ENCODE measurements at regions not wholly inside any gene's neighbourhood (a gene's known extent, or its start where the extent isn't known, plus 50 kb on each side); places are given as distances from the start of the nearest gene placed in this dataset.

DNA sequence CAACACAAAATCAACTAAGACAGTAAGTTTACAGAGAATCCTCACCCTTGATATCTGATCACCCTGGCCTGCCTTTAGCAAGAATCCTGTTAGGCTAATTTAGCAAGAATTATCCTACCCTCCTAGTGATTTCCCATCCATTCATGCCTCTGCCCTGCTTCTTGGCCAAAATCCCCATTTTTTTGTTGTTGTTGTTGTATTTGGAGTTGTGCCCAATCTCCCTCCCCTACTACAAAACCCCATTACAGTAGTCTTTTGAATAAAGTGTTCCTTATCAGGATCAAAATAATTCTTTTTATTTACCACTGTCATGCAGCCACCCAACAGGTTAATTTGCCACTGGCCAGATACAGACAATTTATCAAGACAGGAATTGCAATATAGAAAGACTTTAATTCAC lies 58.5 kb upstream of the CLINT1 start:
- TF ChIP-seq GABPA (IDR thresholded peaks at IDR 0.05; ENCODE audit: low read depth), result no peak
- TF ChIP-seq, protein P1, sequence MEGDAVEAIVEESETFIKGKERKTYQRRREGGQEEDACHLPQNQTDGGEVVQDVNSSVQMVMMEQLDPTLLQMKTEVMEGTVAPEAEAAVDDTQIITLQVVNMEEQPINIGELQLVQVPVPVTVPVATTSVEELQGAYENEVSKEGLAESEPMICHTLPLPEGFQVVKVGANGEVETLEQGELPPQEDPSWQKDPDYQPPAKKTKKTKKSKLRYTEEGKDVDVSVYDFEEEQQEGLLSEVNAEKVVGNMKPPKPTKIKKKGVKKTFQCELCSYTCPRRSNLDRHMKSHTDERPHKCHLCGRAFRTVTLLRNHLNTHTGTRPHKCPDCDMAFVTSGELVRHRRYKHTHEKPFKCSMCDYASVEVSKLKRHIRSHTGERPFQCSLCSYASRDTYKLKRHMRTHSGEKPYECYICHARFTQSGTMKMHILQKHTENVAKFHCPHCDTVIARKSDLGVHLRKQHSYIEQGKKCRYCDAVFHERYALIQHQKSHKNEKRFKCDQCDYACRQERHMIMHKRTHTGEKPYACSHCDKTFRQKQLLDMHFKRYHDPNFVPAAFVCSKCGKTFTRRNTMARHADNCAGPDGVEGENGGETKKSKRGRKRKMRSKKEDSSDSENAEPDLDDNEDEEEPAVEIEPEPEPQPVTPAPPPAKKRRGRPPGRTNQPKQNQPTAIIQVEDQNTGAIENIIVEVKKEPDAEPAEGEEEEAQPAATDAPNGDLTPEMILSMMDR (IDR thresholded peaks at IDR 0.05; ENCODE audit: insufficient read depth, low read length), result no peak
- TF ChIP-seq POLR2AphosphoS5 (IDR thresholded peaks at IDR 0.05; ENCODE audit: low read depth), result no peak
- TF ChIP-seq, protein P2, sequence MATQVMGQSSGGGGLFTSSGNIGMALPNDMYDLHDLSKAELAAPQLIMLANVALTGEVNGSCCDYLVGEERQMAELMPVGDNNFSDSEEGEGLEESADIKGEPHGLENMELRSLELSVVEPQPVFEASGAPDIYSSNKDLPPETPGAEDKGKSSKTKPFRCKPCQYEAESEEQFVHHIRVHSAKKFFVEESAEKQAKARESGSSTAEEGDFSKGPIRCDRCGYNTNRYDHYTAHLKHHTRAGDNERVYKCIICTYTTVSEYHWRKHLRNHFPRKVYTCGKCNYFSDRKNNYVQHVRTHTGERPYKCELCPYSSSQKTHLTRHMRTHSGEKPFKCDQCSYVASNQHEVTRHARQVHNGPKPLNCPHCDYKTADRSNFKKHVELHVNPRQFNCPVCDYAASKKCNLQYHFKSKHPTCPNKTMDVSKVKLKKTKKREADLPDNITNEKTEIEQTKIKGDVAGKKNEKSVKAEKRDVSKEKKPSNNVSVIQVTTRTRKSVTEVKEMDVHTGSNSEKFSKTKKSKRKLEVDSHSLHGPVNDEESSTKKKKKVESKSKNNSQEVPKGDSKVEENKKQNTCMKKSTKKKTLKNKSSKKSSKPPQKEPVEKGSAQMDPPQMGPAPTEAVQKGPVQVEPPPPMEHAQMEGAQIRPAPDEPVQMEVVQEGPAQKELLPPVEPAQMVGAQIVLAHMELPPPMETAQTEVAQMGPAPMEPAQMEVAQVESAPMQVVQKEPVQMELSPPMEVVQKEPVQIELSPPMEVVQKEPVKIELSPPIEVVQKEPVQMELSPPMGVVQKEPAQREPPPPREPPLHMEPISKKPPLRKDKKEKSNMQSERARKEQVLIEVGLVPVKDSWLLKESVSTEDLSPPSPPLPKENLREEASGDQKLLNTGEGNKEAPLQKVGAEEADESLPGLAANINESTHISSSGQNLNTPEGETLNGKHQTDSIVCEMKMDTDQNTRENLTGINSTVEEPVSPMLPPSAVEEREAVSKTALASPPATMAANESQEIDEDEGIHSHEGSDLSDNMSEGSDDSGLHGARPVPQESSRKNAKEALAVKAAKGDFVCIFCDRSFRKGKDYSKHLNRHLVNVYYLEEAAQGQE (IDR thresholded peaks at IDR 0.05; ENCODE audit: insufficient replicate concordance, low read depth), result no peak
- no peak for TF ChIP-seq SPI1 (IDR thresholded peaks at IDR 0.05; ENCODE audit: borderline replicate concordance, low read depth)
- DNase-seq (ENCODE audit: low read depth in 1 of 2, low spot score in 1 of 2), result no peak
- Histone ChIP-seq H3K27ac (replicated peaks) (no peak overlapping the region), H3K27me3 (ENCODE audit: insufficient read depth, poor library complexity, severe bottlenecking) (no peaks in the 10 kb centered on the region), H3K4me3 (replicated peaks; ENCODE audit: insufficient read depth, low read length) (no peak overlapping the region)

DNA sequence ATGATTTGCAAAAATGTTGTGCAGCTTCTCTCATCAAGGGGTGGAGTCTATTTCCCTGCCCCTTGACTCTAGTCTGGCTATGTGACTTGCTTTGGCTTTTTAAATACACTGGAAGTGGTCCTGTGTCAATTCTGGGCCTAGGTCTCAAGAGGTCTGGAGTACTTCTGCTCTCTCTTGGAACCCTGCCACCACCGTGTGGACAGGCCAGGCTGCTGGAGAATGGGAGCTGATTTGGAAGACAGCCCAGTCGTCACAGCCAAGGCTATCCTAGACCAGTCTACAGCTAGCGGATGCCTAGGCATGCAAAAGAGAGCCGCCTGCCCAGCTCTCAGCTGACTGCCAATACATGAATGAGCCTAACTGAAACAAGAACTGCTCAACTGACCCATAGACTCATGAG lies 56.7 kb upstream of the CLINT1 start:
- no peaks in the 10 kb centered on the region for H3K27me3 ChIP-seq (ENCODE audit: insufficient read depth, poor library complexity, severe bottlenecking)
- TF ChIP-seq, protein P1 (IDR thresholded peaks at IDR 0.05; ENCODE audit: insufficient read depth, low read length), result no peak
- TF ChIP-seq SPI1 (IDR thresholded peaks at IDR 0.05; ENCODE audit: borderline replicate concordance, low read depth), result no peak
- TF ChIP-seq GABPA (IDR thresholded peaks at IDR 0.05; ENCODE audit: low read depth), result no peak
- TF ChIP-seq POLR2AphosphoS5 (IDR thresholded peaks at IDR 0.05; ENCODE audit: low read depth), result no peak
- TF ChIP-seq, protein P2 (IDR thresholded peaks at IDR 0.05; ENCODE audit: insufficient replicate concordance, low read depth), result no peak
- H3K27ac ChIP-seq (replicated peaks), result no peak overlapping the region
- no peak for DNase-seq (ENCODE audit: low read depth in 1 of 2, low spot score in 1 of 2)
- H3K4me3 ChIP-seq (replicated peaks; ENCODE audit: insufficient read depth, low read length), result no peak overlapping the region

DNA sequence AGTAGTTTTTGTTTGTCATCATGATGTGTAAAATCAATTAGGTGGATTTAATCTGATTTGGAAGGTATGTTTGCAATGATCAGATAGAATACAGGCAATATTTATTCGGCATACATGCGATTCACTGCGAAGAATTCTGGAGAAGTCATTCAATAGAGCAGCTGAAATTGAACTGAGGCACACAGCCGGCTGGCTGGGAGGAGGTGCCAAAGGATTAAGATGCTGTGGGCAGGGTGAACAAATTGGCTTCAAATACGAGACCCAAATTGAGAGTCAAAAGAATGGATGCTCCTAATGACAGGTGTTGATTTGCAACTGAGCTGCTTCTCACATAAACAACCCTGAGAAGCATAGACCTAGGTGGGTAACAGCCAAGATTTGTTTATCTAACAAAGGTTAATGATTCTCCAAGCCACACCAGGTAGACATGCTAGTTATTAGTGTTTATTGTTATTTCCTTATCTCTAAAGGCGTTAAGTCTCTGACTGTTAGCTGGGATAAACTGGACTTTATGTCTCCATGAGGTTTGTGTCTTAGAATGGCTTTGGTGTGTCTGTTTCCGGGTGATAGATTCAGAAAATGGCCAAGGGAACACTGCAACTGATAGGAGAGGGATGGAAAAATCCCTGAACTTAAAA lies 55.3 kb upstream of the CLINT1 start:
- no peak for DNase-seq (ENCODE audit: low read depth in 1 of 2, low spot score in 1 of 2)
- TF ChIP-seq SPI1 (IDR thresholded peaks at IDR 0.05; ENCODE audit: borderline replicate concordance, low read depth) (no peak), GABPA (IDR thresholded peaks at IDR 0.05; ENCODE audit: low read depth) (no peak), POLR2AphosphoS5 (IDR thresholded peaks at IDR 0.05; ENCODE audit: low read depth) (no peak)
- TF ChIP-seq, protein P1 (IDR thresholded peaks at IDR 0.05; ENCODE audit: insufficient read depth, low read length), result no peak
- TF ChIP-seq, protein P2 (IDR thresholded peaks at IDR 0.05; ENCODE audit: insufficient replicate concordance, low read depth), result no peak

More for the DNA sequence above, 55.3 kb upstream of the CLINT1 start:
- H3K27me3 ChIP-seq (ENCODE audit: insufficient read depth, poor library complexity, severe bottlenecking), result no peaks in the 10 kb centered on the region
- no peak overlapping the region for H3K27ac ChIP-seq (replicated peaks)
- no peak overlapping the region for H3K4me3 ChIP-seq (replicated peaks; ENCODE audit: insufficient read depth, low read length)

All from HL-60 (cell line).